ENCODE measurements at regions not wholly inside any gene's neighbourhood (a gene's known extent, or its start where the extent isn't known, plus 50 kb on each side); places are given as distances from the start of the nearest gene placed in this dataset.

- H3K27ac Mint-ChIP-seq, result peak overlapping the region in 1 of 7 donors; percentile 41
- Histone ChIP-seq H3K27ac (ENCODE audit: low read depth in 1 of 2, low read length in 2 of 2) (no peak overlapping the region), H3K36me3 (replicated peaks in 1 of 2; ENCODE audit: control insufficient read depth in 1 of 2, insufficient read depth in 2 of 2, low read length in 2 of 2) (no peaks in the 10 kb centered on the region), H3K4me1 (ENCODE audit: control insufficient read depth in 1 of 2, insufficient read depth in 2 of 2, low read length in 2 of 2) (peaks cover 35 to 41% of the 10 kb centered on the region in 2 donors), H3K4me3 (replicated peaks in 1 of 3; ENCODE audit: low read depth in 2 of 3, low read length in 3 of 3) (no peak overlapping the region), H4K20me1 (ENCODE audit: insufficient read depth, low read length) (no peaks in the 10 kb centered on the region), H3K4me2 (replicated peaks; ENCODE audit: extremely low read depth, low read length, poor library complexity, severe bottlenecking) (no peak overlapping the region), H3K9me3 (replicated peaks in 1 of 2; ENCODE audit: control insufficient read depth in 1 of 2, insufficient read depth in 1 of 2, low read length in 2 of 2) (no peaks in the 10 kb centered on the region), H3K27me3 (ENCODE audit: control insufficient read depth in 2 of 2, insufficient read depth in 2 of 2, low read length in 2 of 2) (no peaks in the 10 kb centered on the region), H3K79me2 (ENCODE audit: insufficient read depth, low read length) (no peaks in the 10 kb centered on the region), H3K9ac (ENCODE audit: insufficient read depth, low read length, poor library complexity, severe bottlenecking) (no peak overlapping the region), H2AFZ (ENCODE audit: insufficient read depth, low read depth, low read length, poor library complexity, severe bottlenecking) (no peak overlapping the region)
- 79% methylated on average over 11 of the region's 22 CpGs for WGBS (ENCODE audit: insufficient coverage)
- H3K4me1 Mint-ChIP-seq, result peaks cover 44% of the 10 kb centered on the region
- H3K36me3 Mint-ChIP-seq, result no peaks in the 10 kb centered on the region
- H3K27me3 Mint-ChIP-seq (ENCODE audit: low read depth in 3 of 3), result peaks cover 1 to 4% (median 2%) of the 10 kb centered on the region in 3 donors
- peaks cover 0 to 2% (median 0%) of the 10 kb centered on the region in 7 donors for H3K9me3 Mint-ChIP-seq
- no peak overlapping the region for H3K4me3 Mint-ChIP-seq
- TF ChIP-seq CTCF (IDR thresholded peaks at IDR 0.05), result no peak
- DNase-seq, result no peak
- intact Hi-C loops (cut with micrococcal nuclease), result no loop called here
These were observed 140.5 kb downstream of the ASB1 start for GRCh38 chr2:238567067-238567855.

GRCh38 chr2:238567996-238568395 is 141.3 kb downstream of the ASB1 start:
- DNase-seq, result no peak
- H3K4me2 ChIP-seq (replicated peaks; ENCODE audit: extremely low read depth, low read length, poor library complexity, severe bottlenecking), result no peak overlapping the region
- H3K36me3 ChIP-seq (replicated peaks in 1 of 2; ENCODE audit: control insufficient read depth in 1 of 2, insufficient read depth in 2 of 2, low read length in 2 of 2), result no peaks in the 10 kb centered on the region
- 75% methylated on average over 4 of the region's 10 CpGs for WGBS (ENCODE audit: insufficient coverage)
- no peaks in the 10 kb centered on the region for H3K27me3 ChIP-seq (ENCODE audit: control insufficient read depth in 2 of 2, insufficient read depth in 2 of 2, low read length in 2 of 2)
- no peak overlapping the region for H3K27ac Mint-ChIP-seq
- no peak overlapping the region for H3K9ac ChIP-seq (ENCODE audit: insufficient read depth, low read length, poor library complexity, severe bottlenecking)
- no peaks in the 10 kb centered on the region for H4K20me1 ChIP-seq (ENCODE audit: insufficient read depth, low read length)
- no peak overlapping the region for H3K4me3 ChIP-seq (replicated peaks in 1 of 3; ENCODE audit: low read depth in 2 of 3, low read length in 3 of 3)
- no peak for TF ChIP-seq CTCF (IDR thresholded peaks at IDR 0.05)
- no peak overlapping the region for H2AFZ ChIP-seq (ENCODE audit: insufficient read depth, low read depth, low read length, poor library complexity, severe bottlenecking)
- H3K27ac ChIP-seq (ENCODE audit: low read depth in 1 of 2, low read length in 2 of 2), result no peak overlapping the region
- H3K79me2 ChIP-seq (ENCODE audit: insufficient read depth, low read length), result no peaks in the 10 kb centered on the region
- intact Hi-C loops (cut with micrococcal nuclease), result no loop called here
- H3K9me3 Mint-ChIP-seq, result peaks cover 0 to 2% (median 0%) of the 10 kb centered on the region in 7 donors
- H3K27me3 Mint-ChIP-seq (ENCODE audit: low read depth in 3 of 3), result peaks cover 1 to 4% (median 2%) of the 10 kb centered on the region in 3 donors
- H3K36me3 Mint-ChIP-seq, result no peaks in the 10 kb centered on the region
- peaks cover 48% of the 10 kb centered on the region for H3K4me1 Mint-ChIP-seq
- no peaks in the 10 kb centered on the region for H3K9me3 ChIP-seq (replicated peaks in 1 of 2; ENCODE audit: control insufficient read depth in 1 of 2, insufficient read depth in 1 of 2, low read length in 2 of 2)
- H3K4me3 Mint-ChIP-seq, result no peak overlapping the region
- peaks cover 39 to 43% of the 10 kb centered on the region in 2 donors for H3K4me1 ChIP-seq (ENCODE audit: control insufficient read depth in 1 of 2, insufficient read depth in 2 of 2, low read length in 2 of 2)

Data from CD14-positive monocyte (primary cell).